ENCODE measurements at regions not wholly inside any gene's neighbourhood (a gene's known extent, or its start where the extent isn't known, plus 50 kb on each side); places are given as distances from the start of the nearest gene placed in this dataset.

- no peaks in the 10 kb centered on the region for H3K9me2 ChIP-seq (ENCODE audit: low read depth, low read length)
- no peak overlapping the region for H3K27ac ChIP-seq (ENCODE audit: low read depth, low read length, poor library complexity, severe bottlenecking)
- H3K4me3 ChIP-seq (ENCODE audit: low read depth, low read length, poor library complexity, severe bottlenecking), result no peak overlapping the region
- TF ChIP-seq EZH2 (IDR thresholded peaks at IDR 0.05; ENCODE audit: borderline replicate concordance, low read length) (no peak), CTCF (IDR thresholded peaks at IDR 0.05; ENCODE audit: low read length) (no peak)
- H3K79me2 ChIP-seq (ENCODE audit: insufficient read depth, low read length), result no peaks in the 10 kb centered on the region
- no peaks in the 10 kb centered on the region for H3K27me3 ChIP-seq (ENCODE audit: insufficient read depth, low read length)
- no peak overlapping the region for H2AFZ ChIP-seq (ENCODE audit: low read length)
- H4K20me1 ChIP-seq (ENCODE audit: insufficient read depth, low read length), result no peaks in the 10 kb centered on the region
- H3K4me2 ChIP-seq (ENCODE audit: low read length), result no peak overlapping the region
- no peaks in the 10 kb centered on the region for H3K9me3 ChIP-seq (ENCODE audit: low read length)
- no peaks in the 10 kb centered on the region for H3K4me1 ChIP-seq (ENCODE audit: insufficient read depth, low read length, severe bottlenecking)
- no peak overlapping the region for H3K9ac ChIP-seq (ENCODE audit: low read length)
- no peaks in the 10 kb centered on the region for H3K36me3 ChIP-seq (ENCODE audit: insufficient read depth, low read length)
- H3F3A ChIP-seq (ENCODE audit: insufficient read depth, low read length), result no peaks in the 10 kb centered on the region
Measured at GRCh38 chr9:71326360-71326759, 204.9 kb upstream of the TRPM3 start.

GRCh38 chr9:71323357-71323756 lies 201.9 kb upstream of the TRPM3 start:
- Histone ChIP-seq H3K9me3 (ENCODE audit: low read length) (no peaks in the 10 kb centered on the region), H3K9ac (ENCODE audit: low read length) (no peak overlapping the region), H3K4me2 (ENCODE audit: low read length) (no peak overlapping the region), H2AFZ (ENCODE audit: low read length) (no peak overlapping the region), H3K27me3 (ENCODE audit: insufficient read depth, low read length) (no peaks in the 10 kb centered on the region), H3F3A (ENCODE audit: insufficient read depth, low read length) (no peaks in the 10 kb centered on the region), H3K4me3 (ENCODE audit: low read depth, low read length, poor library complexity, severe bottlenecking) (no peak overlapping the region), H3K79me2 (ENCODE audit: insufficient read depth, low read length) (no peaks in the 10 kb centered on the region), H4K20me1 (ENCODE audit: insufficient read depth, low read length) (no peaks in the 10 kb centered on the region), H3K27ac (ENCODE audit: low read depth, low read length, poor library complexity, severe bottlenecking) (no peak overlapping the region), H3K9me2 (ENCODE audit: low read depth, low read length) (no peaks in the 10 kb centered on the region), H3K36me3 (ENCODE audit: insufficient read depth, low read length) (no peaks in the 10 kb centered on the region), H3K4me1 (ENCODE audit: insufficient read depth, low read length, severe bottlenecking) (no peaks in the 10 kb centered on the region)
- TF ChIP-seq CTCF (IDR thresholded peaks at IDR 0.05; ENCODE audit: low read length) (no peak), EZH2 (IDR thresholded peaks at IDR 0.05; ENCODE audit: borderline replicate concordance, low read length) (no peak)

GRCh38 chr9:71322311-71322710 lies 200.9 kb upstream of the TRPM3 start:
- Histone ChIP-seq H3K79me2 (ENCODE audit: insufficient read depth, low read length) (no peaks in the 10 kb centered on the region), H4K20me1 (ENCODE audit: insufficient read depth, low read length) (no peaks in the 10 kb centered on the region), H3K9ac (ENCODE audit: low read length) (no peak overlapping the region), H3K4me2 (ENCODE audit: low read length) (no peak overlapping the region), H3K9me2 (ENCODE audit: low read depth, low read length) (no peaks in the 10 kb centered on the region), H3K36me3 (ENCODE audit: insufficient read depth, low read length) (no peaks in the 10 kb centered on the region), H3K9me3 (ENCODE audit: low read length) (no peaks in the 10 kb centered on the region), H3K4me1 (ENCODE audit: insufficient read depth, low read length, severe bottlenecking) (no peaks in the 10 kb centered on the region), H3K27me3 (ENCODE audit: insufficient read depth, low read length) (no peaks in the 10 kb centered on the region), H3K27ac (ENCODE audit: low read depth, low read length, poor library complexity, severe bottlenecking) (no peak overlapping the region), H3F3A (ENCODE audit: insufficient read depth, low read length) (no peaks in the 10 kb centered on the region), H3K4me3 (ENCODE audit: low read depth, low read length, poor library complexity, severe bottlenecking) (no peak overlapping the region), H2AFZ (ENCODE audit: low read length) (no peak overlapping the region)
- TF ChIP-seq CTCF (IDR thresholded peaks at IDR 0.05; ENCODE audit: low read length) (no peak), EZH2 (IDR thresholded peaks at IDR 0.05; ENCODE audit: borderline replicate concordance, low read length) (no peak)
